GM19238 (cell line): ENCODE measurements at regions not wholly inside any gene's neighbourhood (a gene's known extent, or its start where the extent isn't known, plus 50 kb on each side); places are given as distances from the start of the nearest gene placed in this dataset.

Source experiments
- DNase-seq: peaks from one replicate; pipeline ENCODE4 v3.0.0; 2011; ENCODE audit warnings: low spot score; ENCODE audit not compliant: insufficient read length

DNA sequence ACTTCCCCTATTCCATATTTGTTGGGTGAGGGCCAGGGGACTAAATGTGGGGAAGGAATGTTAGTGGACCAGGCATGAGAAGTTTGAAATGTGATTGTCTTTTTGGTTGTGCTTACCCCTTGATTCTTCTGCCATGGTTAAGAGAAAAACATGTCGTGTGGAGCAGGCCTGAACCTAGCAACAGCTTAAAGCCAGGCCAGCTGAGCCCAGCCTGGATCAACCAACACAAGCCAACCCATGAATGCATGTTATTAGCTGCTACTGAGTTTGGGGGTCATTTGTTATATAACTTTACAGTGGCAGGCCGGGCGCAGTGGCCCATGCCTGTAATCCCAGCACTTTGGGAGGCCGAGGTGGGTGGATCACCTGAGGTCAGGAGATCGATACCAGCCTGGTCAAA, 52.4 kb upstream of the TRIO start:
- no peak for DNase-seq

DNA sequence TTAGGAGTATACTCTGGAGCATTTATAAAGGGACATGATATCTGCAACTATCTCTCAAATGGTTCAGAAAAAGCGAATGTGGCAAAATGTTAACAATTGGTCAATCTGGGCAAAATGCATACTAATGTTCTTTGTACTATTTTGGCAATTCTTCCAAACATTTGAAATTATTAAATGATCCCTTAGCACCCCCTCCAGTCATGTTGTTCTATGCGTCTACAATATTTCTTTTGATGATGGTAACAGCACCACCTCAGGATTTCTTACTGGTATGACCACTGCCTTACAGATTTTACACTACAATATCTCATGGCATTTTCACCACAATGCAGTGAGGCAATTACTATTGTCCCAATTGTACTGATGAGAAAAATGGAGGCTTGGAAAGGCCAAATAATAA, 52.9 kb upstream of the TRIO start:
- DNase-seq: no peak

DNA sequence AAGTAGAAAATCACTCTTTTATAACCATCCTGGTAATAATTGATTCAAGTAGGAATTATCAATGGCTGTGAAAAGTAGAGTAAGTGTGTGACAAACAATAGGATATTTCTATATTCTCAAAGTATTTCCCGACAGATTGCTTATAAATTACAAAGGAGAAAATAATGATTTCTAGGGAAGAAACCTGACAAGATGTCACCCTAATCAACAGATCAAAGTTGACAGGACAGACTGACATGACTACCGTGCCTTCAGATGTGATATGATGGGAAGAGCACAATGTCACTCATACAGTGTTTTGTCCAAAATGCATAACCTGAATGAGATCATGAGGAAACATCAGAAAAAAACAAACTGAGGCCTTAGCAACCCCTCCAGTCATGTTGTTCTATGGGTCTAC, 53.9 kb upstream of the TRIO start:
- no peak for DNase-seq

DNA sequence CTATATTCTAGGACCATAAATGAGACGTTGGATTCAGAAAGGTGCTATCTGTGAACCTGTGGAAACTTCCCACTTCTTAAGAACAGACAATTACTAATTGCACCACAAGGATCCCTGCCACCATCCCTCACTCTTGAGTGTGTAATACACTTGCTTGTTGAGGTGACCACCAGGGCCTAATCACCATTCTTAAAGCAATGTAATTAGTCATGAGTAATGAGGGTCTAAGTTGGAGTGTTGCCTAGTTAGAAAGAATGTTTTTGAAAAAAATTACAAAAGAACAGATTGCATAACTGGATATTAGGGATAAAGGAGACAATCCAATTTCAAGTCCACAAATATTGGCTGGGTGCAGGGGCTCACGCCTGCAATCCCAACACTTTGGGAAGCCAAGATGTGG, 56.9 kb upstream of the TRIO start:
- no peak for DNase-seq

GRCh38 chr5:14082973-14083372, 60.2 kb upstream of the TRIO start:
- no peak for DNase-seq

- no peak for DNase-seq
Observed at GRCh38 chr5:14082523-14082922, 60.6 kb upstream of the TRIO start.

GRCh38 chr5:14081791-14082190, 61.4 kb upstream of the TRIO start:
- DNase-seq: no peak

DNA sequence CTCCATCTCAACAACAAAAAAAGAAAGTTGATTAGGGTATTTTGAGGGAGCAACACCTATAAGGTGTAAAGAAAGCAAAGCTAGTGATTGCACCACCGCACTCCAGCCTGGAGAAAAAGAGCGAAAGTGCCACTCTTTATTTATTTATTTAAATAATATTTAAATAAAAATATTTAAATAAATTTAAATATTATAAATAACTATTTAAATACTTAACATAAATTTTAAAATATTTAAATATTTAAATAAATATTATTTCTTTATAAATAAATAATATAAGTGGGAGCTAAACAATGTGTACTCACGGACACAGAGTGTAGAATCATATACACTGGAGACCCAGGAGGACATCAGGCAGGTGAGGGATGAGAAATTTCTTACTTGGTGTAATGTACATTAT, 64.4 kb upstream of the TRIO start:
- no peak for DNase-seq

DNA sequence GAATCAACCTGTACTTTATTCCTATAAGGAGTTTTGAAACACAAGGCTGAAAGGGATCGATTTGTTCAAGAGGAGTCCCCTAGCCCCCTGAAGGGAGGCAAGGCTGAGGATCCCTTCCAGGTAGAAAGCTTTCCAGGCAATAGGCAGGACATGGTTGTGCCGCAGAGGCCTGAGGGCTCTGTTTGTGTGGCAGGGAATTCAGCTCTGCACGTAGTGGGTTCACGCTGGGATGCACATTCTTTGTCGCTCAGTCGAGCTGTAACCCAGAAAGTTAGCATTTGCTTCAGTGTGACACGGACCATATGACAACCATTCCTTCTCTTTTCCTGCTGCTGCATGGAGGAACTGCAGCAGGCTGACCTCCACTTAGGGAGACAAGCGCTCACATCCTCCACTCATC, 65.6 kb upstream of the TRIO start:
- DNase-seq: no peak

GRCh38 chr5:14076561-14076960, 66.6 kb upstream of the TRIO start:
- DNase-seq: no peak

DNA sequence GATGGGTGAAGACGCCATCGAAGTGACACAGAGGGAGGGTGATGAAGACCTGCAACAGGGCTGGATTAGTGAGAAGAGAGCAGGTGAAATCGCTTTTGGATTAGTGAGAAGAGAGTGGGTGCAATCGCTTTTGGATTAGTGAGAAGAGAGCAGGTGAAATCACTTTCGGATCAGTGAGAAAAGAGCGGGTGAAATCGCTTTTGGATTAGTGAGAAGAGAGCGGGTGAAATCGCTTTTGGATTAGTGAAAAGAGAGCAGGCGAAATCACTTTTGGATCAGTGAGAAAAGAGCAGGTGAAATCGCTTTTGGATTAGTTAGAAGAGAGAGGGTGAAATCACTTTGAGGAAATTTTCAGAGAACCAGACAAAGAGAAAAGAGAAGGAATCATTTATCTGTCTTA, 67.2 kb upstream of the TRIO start:
- DNase-seq: no peak

DNA sequence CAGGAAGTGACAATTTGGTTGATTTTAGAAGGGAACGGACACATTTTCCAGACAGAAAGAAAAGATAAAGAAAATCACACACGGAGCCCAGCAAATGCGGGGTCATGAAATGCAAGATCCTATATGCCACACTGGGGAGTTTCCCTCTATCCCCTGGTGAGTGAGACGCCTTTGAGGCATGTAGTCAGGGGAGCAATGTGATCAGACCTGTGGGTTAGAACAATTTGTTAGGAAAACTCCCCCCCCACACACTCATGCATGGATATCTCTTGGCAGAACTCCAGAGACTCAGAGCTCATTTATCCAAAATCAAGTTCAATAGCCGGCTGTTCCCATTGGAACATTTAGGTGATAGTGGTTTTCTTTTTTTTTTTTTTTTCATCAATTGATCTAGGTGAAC, 71.7 kb upstream of the TRIO start:
- DNase-seq: no peak

DNA sequence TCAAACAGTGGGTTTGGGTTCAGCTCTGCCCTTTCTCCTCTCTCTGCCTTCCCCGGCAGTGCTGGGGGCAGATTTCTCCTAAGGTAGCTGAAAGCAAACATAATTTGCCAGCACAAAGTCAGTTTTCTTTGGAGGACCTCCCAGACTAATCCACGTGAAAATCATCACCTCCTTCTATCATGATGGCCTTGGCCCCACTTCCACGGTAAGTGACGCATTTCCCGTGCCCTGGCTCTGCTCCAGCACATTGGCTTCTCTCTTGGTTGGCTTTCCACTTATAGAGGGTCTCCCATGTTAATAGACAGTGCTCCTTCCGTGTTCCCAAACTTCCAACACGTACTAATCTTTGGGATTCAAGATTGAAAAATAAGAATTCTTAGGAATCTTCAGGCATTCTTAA, 74.1 kb upstream of the TRIO start:
- DNase-seq: no peak

DNA sequence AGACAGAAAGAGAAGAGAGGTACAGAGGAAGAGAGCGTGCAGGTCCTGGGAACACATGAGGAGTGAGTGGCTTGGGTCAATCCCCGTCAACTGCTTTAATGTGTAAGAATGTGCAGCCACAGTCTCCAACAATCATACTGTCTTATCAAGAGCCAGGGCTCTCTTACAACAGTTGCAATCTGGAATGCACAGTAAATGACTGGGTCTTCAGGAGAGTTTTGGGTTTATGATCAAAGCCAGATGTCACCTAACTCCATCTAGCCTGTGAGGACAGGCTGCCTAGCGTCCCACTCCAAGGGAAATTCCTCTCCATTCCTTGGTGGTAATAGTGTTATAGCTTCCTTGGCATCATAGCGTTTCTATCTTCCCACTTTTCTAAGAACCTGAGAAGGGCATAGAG, 75.0 kb upstream of the TRIO start:
- DNase-seq: no peak

DNA sequence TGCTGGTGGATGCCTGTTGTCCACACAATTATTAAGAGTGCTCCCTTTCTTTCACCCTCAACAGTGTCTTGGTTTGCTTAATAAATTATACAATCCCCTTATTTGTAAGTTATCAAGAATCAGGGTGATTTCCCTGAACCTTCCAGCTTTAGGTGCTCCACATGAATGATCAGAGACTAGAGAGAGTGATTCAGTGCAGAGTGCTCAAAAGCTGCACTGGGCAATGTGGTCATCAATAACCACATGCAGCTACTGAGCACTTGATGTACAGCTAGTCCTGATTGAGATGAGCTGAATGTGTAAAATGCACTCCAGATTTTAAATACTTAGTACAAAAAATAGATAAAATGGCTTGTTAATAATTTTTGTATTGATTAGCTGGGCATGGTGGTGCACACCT, 76.8 kb upstream of the TRIO start:
- DNase-seq: no peak

DNA sequence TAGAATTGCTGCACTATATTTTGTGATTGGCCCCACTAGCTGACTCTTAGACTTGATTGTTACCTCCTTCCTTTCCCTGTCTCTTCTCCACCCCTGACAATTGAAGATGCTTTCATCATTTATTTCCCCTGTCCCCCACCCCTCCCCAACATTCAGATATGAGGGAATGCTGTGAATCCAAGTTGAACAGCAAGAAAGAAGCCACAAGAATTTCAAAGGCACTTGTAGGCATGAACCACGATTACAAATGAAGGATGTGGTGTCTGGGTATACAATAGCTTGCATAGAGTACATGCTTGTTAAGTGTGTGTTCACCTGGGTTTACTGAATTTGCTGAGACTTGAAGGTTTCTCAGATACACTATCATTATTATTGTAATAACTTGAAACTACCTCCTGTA, 78.3 kb upstream of the TRIO start:
- no peak for DNase-seq

- DNase-seq: no peak
Observed at GRCh38 chr5:14063691-14064090, 79.5 kb upstream of the TRIO start.

DNA sequence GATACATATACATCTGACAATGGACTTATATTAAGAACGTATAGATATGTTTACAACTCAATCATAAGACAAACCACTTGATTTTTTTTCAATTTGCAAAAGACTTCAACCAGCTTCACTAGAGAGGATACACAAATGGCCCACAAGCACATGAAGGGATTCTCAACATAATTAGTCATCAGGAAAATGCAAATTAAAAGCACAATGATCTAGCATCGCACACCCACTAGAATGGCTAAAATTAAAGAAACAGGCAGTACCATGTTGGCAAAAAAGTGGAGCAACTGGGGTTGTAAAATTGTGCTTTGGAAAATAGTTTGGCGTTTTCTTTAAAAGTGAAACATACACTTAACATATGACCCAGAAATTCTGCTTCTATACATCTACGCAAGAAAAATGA, 80.0 kb upstream of the TRIO start:
- no peak for DNase-seq

DNA sequence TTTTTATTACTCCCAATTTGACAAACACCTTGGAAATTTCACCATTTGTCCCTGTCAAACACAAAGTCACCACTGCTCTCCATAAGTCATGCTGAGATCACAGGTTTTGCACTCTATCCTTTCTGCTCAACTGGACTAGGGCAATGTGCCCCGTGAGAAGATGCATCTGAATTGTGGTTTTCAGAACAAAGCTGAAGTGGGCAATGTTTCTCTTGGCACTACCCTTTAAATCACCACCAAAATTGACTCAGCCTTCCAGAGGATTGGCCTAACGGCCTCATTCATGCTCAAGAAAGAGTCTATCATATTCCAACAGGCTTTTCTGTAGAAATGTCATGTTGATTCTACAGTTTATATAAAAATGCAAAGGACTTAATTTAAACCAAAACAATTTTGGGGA, 81.0 kb upstream of the TRIO start:
- DNase-seq: no peak

GRCh38 chr5:14061106-14061505, 82.0 kb upstream of the TRIO start:
- DNase-seq: no peak

- DNase-seq: no peak
Observed at GRCh38 chr5:14060218-14060617, 82.9 kb upstream of the TRIO start.

DNA sequence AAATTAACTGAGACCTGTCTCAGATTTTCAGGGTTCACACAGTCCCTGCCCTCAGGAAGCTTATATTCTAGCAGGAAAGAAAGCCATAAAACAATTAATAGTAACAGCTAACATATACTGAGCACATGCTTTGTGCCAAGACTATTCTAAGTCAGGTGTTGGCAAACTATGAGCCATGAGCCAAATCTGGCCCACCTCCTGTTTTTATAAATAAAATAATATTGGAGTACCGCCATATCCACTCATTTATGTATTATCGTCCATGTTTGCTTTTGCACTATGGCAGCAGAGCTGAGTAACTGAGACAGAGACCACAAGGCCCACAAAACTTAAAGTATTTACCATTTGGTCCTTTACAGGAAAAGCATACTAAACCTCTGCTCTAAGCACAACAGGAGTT, 83.3 kb upstream of the TRIO start:
- DNase-seq: no peak

- DNase-seq: no peak
Observed at GRCh38 chr5:14057289-14057688, 85.9 kb upstream of the TRIO start.

GRCh38 chr5:14056039-14056438, 87.1 kb upstream of the TRIO start:
- DNase-seq: no peak
